GM19455 (cell line): ENCODE measurements at regions not wholly inside any gene's neighbourhood (a gene's known extent, or its start where the extent isn't known, plus 50 kb on each side); places are given as distances from the start of the nearest gene placed in this dataset.
"Not testable (repeated sequence)": the region's sequence is repeated elsewhere in the genome, so short reads cannot be mapped to it uniquely, and the experiment has no call there.

ENCODE experiments used
- ATAC-seq: cut with Tn5 transposase; IDR thresholded peaks from one replicate; pipeline ENCODE4 v1.9.1; 2021; ENCODE audit not compliant: unreplicated experiment

DNA sequence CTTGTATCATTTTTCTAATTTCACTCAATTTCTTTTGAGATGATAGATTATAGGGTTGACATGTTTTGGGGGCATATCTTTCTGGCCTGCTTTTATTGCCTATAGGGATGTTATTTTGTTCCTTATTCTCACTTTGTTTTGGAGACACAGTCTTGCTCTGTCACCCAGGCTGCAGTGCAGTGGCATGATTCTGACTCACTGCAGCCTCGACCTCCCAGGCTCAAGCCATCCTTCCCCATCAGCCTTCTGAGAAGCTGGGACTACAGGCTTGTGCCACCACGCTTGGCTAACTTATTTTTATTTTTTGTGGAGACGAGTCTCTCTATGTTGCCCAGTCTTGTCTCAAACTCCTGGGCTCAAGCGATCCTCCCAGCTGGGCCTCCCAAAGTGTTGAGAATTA, 72.8 kb upstream of the FAN1 start:
- ATAC-seq: no peak

DNA sequence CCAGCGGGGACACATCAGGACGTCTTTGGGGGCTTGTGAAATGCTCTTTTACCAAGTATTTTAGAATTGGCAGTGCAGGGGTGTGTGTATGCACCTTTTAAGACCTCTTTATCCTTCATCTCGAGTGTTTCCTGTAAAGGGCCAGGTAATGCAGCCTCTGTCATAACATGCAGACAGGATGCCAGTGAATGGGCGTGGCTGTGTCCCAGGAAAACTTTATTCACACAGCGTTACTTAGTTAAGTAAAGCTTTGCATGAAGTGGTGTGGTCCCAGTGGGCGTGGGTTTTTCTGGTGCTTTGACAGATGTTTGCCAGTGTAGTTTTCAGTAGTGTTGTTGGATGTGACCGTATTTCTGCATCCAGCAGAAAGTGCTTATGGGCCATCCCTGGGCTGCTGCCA, 70.3 kb upstream of the FAN1 start:
- ATAC-seq: not testable (repeated sequence)

DNA sequence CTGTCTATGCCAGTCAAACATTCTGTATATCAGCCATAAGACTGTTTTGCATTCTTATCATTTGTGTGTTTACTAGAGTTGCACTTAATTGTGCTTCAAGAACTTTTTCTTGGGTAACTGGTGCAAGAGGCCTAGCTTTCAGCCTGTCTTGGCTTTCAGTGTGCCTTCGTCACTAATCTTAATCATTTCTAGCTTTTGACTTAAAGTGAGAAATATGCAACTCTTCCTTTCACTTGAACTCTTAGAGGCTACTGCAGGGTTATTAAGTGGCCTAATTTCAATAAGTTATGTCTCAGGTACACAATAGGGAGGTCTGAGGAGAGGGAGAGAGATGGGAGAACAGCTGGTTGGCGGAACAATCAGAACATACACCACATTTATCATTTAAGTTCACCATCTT, 62.1 kb upstream of the FAN1 start:
- ATAC-seq: not testable (repeated sequence)

DNA sequence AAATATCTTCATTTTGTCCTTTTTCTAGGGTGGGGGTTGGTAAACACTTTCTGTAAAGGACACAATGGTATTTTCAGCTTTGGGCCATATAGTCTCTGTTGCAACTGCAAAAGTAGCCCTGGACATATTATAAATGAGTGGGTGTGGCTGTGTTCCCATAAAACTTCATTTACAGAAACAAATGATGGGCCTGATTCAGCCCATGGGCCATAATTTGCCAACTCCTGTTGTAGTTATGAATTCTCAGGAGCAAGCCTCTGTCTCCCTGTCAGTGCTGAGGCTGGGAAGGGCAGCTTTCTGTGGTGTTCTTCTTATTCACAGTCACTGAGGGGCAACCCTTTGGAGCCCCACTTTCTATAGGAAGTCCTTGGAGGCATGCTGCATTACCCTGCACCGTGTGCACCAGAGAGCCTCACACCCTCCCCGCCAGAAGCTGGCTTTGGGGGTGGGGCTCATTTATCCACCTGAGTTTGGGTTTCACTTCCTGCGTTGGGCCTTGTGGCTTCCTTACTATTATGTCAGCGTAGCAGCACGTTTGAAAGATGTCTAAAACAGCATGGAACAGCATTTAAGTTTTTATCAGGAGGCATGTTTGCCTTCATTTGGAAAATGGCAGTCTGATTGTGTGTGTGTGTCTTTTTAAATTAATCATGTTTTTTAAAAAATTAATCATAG, 60.8 kb upstream of the FAN1 start:
- ATAC-seq: peak; percentile 63

DNA sequence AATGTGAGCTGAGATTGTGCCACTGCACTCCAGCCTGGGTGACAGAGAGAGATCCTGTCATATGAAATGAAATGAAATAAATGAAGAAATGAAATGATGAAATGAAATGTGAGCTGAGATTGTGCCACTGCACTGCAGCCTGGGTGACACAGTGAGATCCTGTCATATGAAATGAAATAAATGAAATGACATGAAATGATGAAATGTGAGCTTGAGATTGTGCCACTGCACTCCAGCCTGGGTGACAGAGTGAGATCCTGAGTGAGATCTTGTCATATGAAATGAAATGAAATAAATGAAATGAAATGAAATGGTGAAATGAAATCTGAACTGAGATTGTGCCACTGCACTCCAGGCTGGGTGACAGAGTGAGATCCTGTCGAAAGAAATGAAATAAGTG, 58.2 kb upstream of the FAN1 start:
- ATAC-seq: not testable (repeated sequence)
